Medulla oblongata (tissue), 1 donor: ENCODE measurements at regions not wholly inside any gene's neighbourhood (a gene's known extent, or its start where the extent isn't known, plus 50 kb on each side); places are given as distances from the start of the nearest gene placed in this dataset.
"Not testable (repeated sequence)": the region's sequence is repeated elsewhere in the genome, so short reads cannot be mapped to it uniquely, and the experiment has no call there.

ENCODE experiments used
- DNase-seq: peaks from one replicate; pipeline ENCODE4 v3.0.0-alpha.2; 2015; ENCODE audit errors: extremely low spot score

GRCh38 chr5:157984611-157985010 is 125.7 kb upstream of the CLINT1 start:
- DNase-seq, result no peak

- no peak for DNase-seq
These were observed 125.1 kb upstream of the CLINT1 start for GRCh38 chr5:157983906-157984551.

- DNase-seq, result no peak
These were observed 119.1 kb upstream of the CLINT1 start for GRCh38 chr5:157978061-157978460.

- DNase-seq, result no peak
These were observed 117.5 kb upstream of the CLINT1 start for GRCh38 chr5:157976429-157976828.

GRCh38 chr5:157972579-157972978 is 113.6 kb upstream of the CLINT1 start:
- no peak for DNase-seq

- peak; percentile 61 for DNase-seq
These were observed 112.7 kb upstream of the CLINT1 start for GRCh38 chr5:157971571-157972216.

- not testable (repeated sequence) for DNase-seq
These were observed 109.6 kb upstream of the CLINT1 start for GRCh38 chr5:157968570-157968969.

GRCh38 chr5:157965989-157966388 is 107.0 kb upstream of the CLINT1 start:
- DNase-seq, result no peak

- DNase-seq, result no peak
These were observed 106.2 kb upstream of the CLINT1 start for GRCh38 chr5:157965040-157965678.

GRCh38 chr5:157963761-157964160 is 104.8 kb upstream of the CLINT1 start:
- no peak for DNase-seq

- no peak for DNase-seq
These were observed 104.3 kb upstream of the CLINT1 start for GRCh38 chr5:157963244-157963643.

GRCh38 chr5:157962686-157963085 is 103.7 kb upstream of the CLINT1 start:
- not testable (repeated sequence) for DNase-seq

- DNase-seq, result no peak
These were observed 103.1 kb upstream of the CLINT1 start for GRCh38 chr5:157961896-157962590.

GRCh38 chr5:157961176-157961575 is 102.2 kb upstream of the CLINT1 start:
- DNase-seq, result no peak

GRCh38 chr5:157959370-157959769 is 100.4 kb upstream of the CLINT1 start:
- no peak for DNase-seq

- DNase-seq, result peak; percentile 81
These were observed 97.4 kb upstream of the CLINT1 start for GRCh38 chr5:157956271-157956885.

- DNase-seq, result no peak
These were observed 96.7 kb upstream of the CLINT1 start for GRCh38 chr5:157955541-157956172.

GRCh38 chr5:157952374-157952685 is 93.4 kb upstream of the CLINT1 start:
- DNase-seq, result no peak

- no peak for DNase-seq
These were observed 92.9 kb upstream of the CLINT1 start for GRCh38 chr5:157951673-157952373.

- DNase-seq, result no peak
These were observed 90.6 kb upstream of the CLINT1 start for GRCh38 chr5:157949520-157949919.

GRCh38 chr5:157948738-157949410 is 89.9 kb upstream of the CLINT1 start:
- DNase-seq, result peak; percentile 97
